Stimulated activated CD8-positive, alpha-beta memory T cell treated with anti-CD3 and anti-CD28 coated beads, Interleukin-15, amount 100 ng/mL, for 48 hours (primary cell): ENCODE measurements at regions not wholly inside any gene's neighbourhood (a gene's known extent, or its start where the extent isn't known, plus 50 kb on each side); places are given as distances from the start of the nearest gene placed in this dataset.

ENCODE experiments used
- DNase-seq, 2 donors: peaks; one replicate each; pipeline ENCODE4 v3.0.0-alpha.2; 2020; ENCODE audit warnings: low read depth in 2 of 2

GRCh38 chr6:12585497-12585958, 131.0 kb upstream of the PHACTR1 start:
- no peak for DNase-seq

- DNase-seq, result no peak
Observed at GRCh38 chr6:12586721-12587480, 129.7 kb upstream of the PHACTR1 start.

- DNase-seq, result no peak
Observed at GRCh38 chr6:12590901-12591300, 125.7 kb upstream of the PHACTR1 start.

- no peak for DNase-seq
Observed at GRCh38 chr6:12592634-12593033, 123.9 kb upstream of the PHACTR1 start.

- DNase-seq, result no peak
Observed at GRCh38 chr6:12593771-12594529, 122.6 kb upstream of the PHACTR1 start.

- DNase-seq, result no peak
Observed at GRCh38 chr6:12594530-12594893, 122.1 kb upstream of the PHACTR1 start.

- no peak for DNase-seq
Observed at GRCh38 chr6:12595161-12595811, 121.3 kb upstream of the PHACTR1 start.

- DNase-seq, result no peak
Observed at GRCh38 chr6:12596731-12597130, 119.8 kb upstream of the PHACTR1 start.

- no peak for DNase-seq
Observed at GRCh38 chr6:12598919-12599318, 117.6 kb upstream of the PHACTR1 start.

GRCh38 chr6:12601881-12602280, 114.7 kb upstream of the PHACTR1 start:
- no peak for DNase-seq

- no peak for DNase-seq
Observed at GRCh38 chr6:12602342-12602741, 114.2 kb upstream of the PHACTR1 start.

- DNase-seq, result no peak
Observed at GRCh38 chr6:12602951-12603672, 113.5 kb upstream of the PHACTR1 start.

GRCh38 chr6:12603673-12604049, 112.9 kb upstream of the PHACTR1 start:
- DNase-seq, result no peak

- no peak for DNase-seq
Observed at GRCh38 chr6:12605888-12606345, 110.7 kb upstream of the PHACTR1 start.

GRCh38 chr6:12606616-12607015, 110.0 kb upstream of the PHACTR1 start:
- DNase-seq, result no peak

GRCh38 chr6:12608016-12608860, 108.3 kb upstream of the PHACTR1 start:
- no peak for DNase-seq

GRCh38 chr6:12608874-12609273, 107.7 kb upstream of the PHACTR1 start:
- no peak for DNase-seq

- DNase-seq, result no peak
Observed at GRCh38 chr6:12609751-12610150, 106.8 kb upstream of the PHACTR1 start.

GRCh38 chr6:12610862-12611261, 105.7 kb upstream of the PHACTR1 start:
- DNase-seq, result no peak

GRCh38 chr6:12613811-12614210, 102.8 kb upstream of the PHACTR1 start:
- DNase-seq, result no peak

- DNase-seq, result no peak
Observed at GRCh38 chr6:12614456-12614855, 102.1 kb upstream of the PHACTR1 start.
